ENCODE measurements at regions not wholly inside any gene's neighbourhood (a gene's known extent, or its start where the extent isn't known, plus 50 kb on each side); places are given as distances from the start of the nearest gene placed in this dataset.

- no peak for TF ChIP-seq POLR2A (IDR thresholded peaks at IDR 0.05)
- TF ChIP-seq CTCF (IDR thresholded peaks at IDR 0.05) = no peak
- TF ChIP-seq EP300 (IDR thresholded peaks at IDR 0.05) = no peak
These were observed 441.2 kb downstream of the LRRIQ3 start for GRCh38 chr1:73756817-73757216.
